ENCODE measurements at regions not wholly inside any gene's neighbourhood (a gene's known extent, or its start where the extent isn't known, plus 50 kb on each side); places are given as distances from the start of the nearest gene placed in this dataset.
"Not testable (repeated sequence)": the region's sequence is repeated elsewhere in the genome, so short reads cannot be mapped to it uniquely, and the experiment has no call there.

DNA sequence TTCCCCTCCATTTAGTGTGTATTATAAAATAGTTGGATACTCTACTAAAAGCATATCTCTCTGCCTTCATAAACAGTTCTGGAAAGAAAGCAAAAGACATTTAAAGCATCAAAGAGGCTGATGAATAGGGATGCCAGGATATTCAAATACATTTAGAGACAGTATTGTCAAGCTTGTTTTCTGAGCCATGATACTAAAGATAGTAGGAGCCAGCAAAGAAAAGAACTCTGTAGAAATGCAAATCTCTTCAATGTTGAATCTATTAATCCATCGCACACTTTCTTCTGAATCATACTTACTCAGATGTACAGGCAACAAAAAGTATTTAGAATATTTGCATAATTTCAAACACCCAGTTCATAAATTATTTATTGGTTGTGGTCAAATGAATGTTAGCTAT is 207.1 kb upstream of the MEF2C start:
- no peak for DNase-seq

DNA sequence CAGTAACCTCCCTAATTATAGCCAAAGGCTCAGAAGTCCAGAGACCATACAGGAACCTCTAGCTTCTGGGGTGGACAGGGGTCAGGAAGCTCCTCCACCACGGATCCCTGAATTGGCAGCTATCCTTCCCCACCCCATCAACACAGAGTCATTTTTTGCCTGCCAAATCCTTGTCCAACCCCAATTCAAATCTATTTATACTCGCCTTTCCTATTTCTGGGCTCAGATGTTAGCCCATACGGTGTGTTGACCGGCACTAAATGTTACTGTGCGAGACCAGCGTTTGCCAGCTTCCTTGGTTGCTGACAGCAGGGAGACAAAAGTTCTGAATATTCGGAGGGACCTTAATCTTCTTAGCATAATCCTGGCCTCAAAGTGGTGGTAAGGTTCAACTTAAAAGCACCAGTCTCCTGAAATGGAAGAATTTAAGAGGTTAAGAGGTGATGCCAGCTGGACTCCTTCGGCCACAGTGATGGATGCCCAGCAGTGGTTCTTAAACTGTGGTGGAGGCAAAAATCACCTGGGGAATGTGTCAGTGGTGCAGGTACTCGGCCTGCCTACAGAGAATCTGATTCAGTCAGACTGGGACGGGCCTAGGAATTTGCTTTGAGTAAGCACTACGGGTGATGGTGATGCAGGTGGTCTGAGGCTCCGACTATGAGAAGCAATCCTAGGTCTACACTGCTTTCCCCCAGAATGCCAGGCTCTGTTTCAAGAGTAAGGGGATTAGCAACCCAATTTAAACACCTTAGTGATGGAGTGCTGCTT is 204.8 kb upstream of the MEF2C start:
- no peak for DNase-seq

DNA sequence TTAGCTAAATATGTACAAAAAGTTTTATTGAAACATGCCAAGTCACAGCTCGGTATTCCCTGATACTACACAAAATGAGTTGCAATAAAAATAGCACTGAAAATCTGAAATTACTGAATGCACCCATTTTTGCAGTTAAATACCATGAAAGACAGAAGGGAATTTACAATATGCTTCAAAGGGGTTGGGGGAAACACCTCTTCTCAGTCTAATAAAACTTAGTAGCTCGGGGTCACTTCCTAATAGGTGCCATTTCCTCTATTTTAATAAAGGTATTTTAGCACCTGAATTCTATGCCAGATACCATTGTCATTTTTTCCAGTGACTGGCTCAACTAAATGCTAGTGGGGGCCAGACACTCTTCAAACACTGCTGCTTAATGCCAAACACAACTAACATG is 204.1 kb upstream of the MEF2C start:
- no peak for DNase-seq

DNA sequence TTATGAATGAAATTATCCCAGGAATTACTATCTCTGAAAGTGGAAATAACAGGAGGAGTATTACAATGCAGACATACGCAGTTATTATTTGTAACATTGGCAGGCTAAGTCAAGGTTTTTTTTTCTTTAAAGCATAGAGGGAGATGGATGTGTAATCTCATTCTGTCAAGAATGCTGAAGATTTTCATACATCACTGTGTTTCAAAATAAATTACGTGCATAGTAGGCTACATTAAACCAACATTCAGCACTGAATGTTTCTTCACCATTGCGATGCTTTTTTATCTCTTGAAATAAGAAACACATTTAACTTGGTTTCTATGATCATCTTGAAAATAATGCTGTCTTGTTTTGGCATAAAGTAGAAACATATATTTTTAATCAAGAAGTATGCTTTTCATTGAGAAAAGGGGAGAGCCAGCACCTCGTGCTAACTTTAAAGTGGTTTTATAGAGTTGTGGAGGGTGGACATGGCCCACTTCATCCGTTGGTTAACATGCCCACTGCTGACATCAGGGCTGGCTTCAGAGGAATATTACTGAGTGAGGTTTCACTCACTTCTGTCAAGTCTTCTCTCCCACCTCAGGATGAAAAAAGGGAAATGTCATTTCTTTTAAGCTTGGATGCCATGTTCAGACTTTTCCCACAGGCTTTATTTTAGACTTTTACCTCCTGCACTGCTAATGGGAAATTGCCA is 203.6 kb upstream of the MEF2C start:
- no peak for DNase-seq

DNA sequence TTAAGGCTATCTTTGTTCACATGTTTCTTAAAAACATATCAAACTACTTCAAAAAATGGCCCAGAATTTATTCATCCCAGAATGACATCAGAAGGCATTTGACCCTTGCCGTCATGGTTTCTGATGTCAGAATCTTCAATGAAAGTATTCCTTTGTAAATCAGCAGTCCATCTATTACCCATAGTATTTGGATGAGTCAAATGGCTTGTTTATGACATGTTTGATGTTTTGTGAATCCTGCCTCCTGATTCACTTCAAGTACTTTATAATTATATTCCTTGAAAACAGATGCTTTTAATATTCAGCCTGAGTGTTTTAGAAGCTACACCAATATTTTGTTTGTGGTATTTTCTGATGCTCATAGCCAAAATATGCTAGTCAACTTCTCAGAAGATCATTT is 200.8 kb upstream of the MEF2C start:
- DNase-seq: no peak

DNA sequence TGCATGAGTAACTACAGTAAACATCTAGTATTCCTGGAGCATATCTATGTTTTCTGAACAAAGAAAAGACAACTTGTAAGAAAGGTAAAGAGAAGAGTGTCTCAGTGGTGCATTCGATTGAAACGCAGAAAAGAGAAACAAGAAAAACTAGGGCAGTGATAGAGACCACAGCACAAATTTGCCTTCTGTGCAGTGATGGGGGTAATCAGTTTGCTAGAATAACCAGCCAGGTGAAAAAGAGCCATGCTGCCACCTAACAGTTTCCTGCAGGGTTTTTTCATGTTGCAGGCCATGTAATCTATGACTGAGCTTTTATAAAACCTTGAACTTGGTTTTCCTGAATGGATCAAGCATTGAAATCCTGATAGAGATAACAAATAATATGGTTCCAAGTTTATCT is 198.4 kb upstream of the MEF2C start:
- DNase-seq: no peak

DNA sequence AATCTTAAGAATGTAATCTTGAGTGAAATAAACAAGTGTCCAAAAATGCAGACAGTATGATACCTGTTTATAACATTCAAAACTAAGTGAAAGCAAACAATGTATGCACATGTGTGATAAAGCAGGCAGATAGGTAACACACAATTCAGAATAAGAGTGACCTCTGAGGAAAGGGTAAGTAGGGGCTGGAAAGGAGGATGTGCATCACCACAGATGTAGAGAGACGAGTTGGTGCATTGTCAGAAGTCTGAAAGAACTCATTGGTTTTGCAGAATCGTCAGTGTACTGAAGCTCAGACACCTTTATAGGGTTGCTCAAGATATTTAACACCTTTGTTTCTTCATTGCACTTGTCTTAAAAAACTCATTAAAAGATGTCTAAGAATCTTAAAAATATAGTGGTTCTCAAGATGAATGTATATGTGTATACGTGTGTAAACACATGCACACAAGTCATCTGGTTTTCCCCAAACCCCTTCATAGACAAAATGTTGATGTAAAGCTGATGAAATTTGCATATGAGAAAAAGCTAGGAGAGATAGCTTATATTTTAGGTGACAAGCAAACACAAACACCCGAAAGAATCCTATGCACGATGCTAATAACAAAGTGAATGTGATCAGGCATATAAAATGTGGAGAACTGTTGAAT is 197.6 kb upstream of the MEF2C start:
- no peak for DNase-seq

DNA sequence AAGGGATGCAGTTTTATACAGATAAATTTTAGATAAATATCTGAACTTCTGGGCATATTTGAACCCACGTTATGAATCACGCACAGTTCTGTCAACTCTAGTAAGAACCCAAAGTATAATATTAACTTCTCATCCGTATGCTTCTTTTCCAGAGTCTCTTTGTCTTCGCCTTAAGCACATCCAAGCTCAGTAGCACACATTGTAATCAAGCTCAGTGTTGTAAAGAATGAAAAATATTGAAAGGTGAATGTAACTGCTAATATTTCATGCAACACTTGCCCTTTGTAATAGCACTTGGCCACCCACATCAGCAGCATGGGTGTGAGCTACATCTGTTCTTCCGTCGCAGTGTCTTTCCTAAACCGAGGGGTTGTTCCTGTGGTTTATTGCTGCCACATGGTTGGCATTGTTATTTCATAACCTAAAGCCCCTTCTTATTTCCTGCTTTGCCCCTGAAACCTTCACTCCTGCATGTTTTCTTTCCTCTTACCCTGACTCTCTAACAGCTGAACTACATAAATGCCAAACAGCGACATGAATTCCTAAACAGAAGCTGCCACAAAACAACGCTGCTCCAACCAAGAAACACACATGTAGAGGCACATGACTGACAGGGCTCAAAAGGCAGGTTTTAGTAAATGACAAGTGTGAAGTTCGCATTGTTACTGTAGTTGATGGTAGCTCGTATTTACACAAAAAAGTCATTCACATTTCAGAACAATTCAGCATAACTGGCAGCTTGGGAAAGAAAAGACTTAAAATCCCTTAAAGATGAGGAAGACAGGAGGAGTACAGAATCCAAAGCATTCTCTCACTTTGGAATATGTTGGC is 190.1 kb upstream of the MEF2C start:
- no peak for DNase-seq

DNA sequence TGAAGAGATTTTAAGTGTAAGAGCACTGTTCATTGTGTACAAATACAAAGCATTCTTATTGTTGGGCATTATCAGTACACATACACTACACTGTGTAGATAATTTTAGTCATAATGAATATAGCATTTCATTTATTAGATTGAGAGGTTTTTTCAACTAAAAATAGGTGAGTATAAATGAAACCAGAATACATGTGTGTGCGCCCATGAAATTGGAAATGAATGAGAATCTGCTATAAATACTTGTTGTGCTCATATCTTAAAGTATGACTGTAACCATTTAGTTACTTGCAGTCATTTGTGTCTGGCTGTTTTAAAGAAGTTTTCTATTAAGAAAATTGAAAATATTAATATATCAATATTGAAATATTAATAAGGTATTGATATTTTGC is 189.0 kb upstream of the MEF2C start:
- DNase-seq: no peak

DNA sequence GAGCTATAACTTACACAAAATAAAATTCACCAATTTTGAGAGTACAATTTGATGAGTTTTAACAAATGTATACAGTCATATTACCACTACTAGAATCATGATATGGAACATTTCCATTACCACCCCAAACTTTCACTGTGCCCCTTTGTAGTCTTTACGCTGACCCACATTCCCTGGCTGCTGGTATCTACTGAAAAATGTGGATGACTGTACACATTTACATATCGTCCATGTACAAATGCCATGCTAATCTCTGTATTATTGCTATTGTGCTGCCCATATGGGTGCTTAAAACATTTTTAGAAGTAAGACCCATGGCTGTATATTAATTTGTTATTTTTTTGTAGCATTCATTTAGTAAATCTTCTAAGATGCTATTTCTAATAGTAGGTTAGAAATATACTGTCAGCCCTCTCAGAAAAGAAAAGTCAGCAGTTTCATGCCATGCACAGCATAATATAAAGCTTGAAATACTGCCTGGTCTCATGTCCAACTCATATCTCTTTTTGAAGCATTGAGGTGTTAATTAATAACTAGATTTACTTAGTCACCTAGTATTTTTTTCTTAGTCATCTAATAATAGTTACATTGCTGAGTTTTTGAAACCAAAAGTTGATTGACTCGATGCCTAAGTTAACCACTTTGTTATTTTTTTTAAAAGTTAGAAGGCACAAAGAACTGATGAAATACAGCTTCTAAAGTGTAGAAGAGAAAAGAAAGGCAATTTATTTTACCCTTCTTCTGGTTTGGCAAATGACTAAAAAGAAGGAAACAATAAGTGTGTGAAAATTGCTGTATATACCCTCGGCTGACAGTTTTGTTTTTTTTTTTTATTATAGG is 188.3 kb upstream of the MEF2C start:
- no peak for DNase-seq

DNA sequence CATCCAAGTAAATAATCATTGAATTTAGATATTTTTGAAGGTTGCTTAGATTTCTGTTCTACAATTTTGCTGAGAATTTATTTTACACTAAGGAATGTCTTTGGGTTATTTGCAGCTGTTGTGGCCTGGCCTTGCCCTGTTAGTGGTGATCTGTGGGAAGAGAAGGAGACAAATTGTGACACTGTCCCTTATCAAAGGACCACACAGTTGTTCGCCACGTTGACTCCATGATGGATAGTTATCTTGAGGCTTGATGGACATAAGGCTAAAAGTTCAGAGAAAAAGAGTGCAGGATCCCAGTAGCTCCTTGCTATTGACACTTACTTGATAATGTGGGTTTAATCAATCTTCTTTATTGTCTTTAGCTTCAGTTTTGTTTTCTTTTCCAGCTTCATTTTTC is 186.6 kb upstream of the MEF2C start:
- DNase-seq: no peak

DNA sequence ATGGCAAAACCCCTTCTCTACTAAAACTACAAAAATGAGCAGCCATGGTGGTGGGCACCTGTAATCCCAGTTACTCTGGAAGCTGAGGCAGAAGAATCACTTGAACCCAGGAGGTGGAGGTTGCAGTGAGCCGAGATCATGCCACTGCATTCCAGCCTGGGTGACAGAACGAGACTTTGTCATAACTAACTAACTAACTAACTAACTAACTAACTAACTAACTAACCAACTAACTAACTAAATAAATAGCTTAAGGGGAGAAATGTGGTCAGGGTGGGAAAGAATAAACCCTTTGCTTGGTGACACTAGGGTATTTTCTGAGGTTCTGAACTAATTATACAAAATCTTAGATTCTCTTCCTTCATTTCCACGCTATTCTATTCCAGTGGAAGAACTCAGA is 184.4 kb upstream of the MEF2C start:
- DNase-seq: no peak

DNA sequence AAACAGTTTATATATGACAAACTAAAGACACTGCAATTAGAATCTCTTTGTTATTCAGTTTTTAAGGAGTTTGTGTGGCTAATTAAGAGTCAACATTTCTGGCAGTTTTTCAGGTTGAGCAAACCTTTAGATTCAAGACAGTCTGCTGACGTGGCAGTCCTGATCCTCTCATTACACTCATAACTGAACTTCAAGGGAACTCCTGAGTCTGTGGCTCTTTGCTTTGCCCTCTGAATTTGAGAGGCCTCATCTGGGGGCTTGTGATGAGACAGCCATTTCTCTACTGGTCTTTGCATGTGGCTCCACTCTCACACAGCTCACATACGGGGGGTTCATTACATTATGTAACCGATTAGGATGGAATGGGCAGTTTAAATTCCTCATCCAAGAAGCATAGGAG is 182.9 kb upstream of the MEF2C start:
- no peak for DNase-seq

DNA sequence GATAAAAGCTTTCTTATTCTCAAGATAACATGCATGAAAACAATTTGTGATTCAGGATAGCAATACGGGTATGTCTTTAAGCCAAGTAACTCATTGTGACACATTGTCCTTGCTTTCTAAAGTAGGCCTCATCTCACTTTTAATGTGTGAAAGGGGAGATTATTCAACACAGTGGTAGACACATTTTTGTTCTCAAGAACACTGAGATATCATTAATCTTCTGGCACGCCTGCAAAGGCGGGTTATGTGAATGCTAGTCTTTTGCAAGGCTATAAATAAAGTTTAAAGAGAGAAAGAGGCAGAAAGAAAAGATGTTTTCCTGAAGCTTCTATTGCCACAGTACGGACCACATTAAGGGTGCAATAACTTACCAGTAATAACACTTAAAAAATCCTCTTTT is 181.8 kb upstream of the MEF2C start:
- DNase-seq: no peak

DNA sequence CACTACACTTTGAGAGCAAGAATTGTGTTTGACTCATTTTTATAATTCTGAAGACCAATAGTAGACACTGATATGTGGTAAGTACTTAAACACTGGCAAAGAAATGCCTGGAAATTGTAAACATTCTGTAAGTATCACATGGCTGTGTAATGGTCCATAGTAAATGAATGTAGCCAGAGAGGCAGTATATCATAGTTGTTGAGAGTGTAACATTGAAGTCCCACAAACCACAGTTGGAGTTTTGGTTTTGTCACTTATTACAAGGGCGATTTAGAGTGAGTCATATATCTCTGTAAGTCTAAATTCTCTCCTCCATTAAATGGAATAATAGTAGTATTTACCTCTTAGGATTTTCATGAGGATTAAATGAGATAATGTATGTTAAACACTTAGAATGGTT is 181.1 kb upstream of the MEF2C start:
- DNase-seq: no peak

DNA sequence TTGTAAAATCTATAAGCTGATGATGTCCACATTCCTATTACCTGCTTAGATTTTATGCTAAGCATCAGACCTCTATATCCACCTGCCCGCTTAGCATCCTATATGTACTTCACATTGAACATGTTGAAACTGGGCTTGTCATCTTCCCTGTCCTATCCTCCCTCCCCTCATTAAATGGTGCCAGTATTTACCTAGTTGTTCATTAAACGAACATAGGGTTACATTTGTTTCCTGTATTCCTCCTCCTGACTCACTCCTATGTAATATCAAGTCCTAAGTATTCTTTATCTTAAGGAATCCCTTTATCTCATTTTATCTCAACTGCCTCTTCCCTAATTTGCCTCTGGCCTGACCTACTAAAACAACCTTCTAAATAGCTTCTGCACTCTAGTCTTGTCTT is 177.8 kb upstream of the MEF2C start:
- DNase-seq: no peak

DNA sequence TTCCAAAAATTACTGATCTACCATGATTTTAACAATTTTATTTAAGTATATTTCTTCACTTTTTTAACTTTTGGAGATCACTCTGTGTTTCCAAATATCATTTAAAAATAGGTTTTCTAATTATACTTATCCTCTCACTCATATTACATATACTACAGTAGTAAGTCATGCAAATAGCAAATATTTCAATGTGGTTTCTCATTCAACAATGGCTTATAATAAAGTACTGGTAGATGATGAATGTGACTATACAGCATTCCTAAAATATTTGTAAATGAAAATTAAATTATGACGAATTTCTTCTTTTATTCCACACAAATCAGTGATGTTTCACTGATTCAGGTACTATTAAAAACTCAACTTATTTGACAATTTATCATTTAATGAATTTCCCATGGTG is 176.3 kb upstream of the MEF2C start:
- no peak for DNase-seq

DNA sequence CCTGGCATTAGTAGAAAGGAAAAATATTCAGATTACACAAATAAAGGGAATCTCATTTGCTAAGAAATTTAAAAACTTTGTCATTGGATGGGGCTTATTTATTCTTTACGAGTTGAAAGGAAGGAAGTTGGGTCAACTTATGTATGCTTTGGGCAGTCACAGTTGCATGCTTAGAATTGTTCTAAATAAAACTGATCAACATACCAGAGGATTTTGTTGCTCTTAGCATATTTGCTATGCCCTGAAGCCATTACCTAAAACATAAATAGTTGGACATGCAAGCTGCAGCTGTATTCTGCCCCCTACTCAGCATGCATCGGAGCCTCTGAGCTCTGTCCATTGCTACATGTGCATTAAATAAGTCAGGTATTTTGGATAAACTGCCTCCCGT is 172.7 kb upstream of the MEF2C start:
- DNase-seq: no peak

DNA sequence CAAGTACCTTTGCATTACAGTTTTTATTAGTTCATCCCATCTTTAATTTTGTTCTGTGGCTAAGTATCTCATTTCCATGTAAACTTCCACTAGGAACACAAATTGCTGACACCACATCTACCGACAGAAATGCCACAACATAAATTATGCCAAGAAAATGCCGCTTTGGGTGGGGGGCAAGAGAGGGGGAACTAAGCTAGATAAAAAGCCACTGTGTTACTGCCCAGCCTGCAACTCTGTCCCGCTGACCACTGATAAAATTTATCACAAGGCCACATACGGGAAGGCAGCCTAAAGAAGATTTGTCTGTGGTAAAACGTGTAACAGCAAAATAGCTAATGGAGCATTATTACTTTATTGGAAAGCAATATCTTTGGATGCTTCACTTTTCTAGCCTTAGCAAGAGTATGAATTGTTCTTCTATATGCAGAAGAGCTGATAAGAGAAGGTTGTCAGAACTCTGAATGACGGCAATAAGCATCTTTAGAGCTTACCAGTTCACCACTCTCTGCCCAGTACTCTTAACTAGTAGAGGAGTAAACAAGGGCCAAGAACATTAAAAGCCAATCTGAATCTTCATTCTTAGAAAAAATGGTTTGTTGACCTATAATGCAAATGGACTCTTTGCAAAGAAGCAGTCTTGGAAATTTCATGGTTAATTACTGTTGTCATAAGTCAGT is 172.2 kb upstream of the MEF2C start:
- DNase-seq: no peak

DNA sequence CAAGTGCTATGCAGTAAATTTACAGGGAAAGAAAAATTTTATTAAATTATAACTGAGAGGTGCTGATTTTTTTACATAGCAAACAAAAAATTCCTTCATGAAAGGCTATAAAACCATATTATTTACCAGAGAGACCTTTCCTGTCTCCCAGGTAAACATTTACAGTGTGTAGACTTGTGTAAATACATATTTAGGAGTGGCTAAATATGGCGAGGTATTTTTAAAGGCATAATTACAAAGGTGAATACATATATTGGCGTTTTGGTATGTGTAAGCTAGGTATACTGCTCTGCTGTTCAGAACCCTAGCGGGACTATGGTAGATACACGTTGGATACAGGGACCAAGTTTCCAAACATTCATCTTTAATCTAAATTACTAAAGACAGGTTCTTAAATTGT is 170.6 kb upstream of the MEF2C start:
- no peak for DNase-seq

DNA sequence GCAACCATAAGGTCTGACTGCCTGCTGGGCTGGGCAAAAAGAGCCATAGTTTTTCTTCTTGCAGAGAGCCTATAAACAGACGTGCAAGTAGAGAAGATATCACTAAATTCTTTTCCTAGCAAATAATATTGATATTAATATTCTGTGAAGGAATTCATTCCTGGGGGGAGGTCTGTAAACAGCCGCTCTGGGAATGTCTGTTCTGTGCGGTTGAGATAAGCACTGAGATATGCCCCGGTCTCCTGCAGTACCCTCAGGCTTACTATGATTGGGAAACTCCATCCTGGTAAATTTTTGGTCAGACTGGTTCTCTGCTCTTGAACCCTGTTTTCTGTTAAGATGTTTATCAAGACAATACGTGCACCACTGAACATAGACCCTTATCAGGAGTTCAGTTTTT is 167.1 kb upstream of the MEF2C start:
- DNase-seq: not testable (repeated sequence)

DNA sequence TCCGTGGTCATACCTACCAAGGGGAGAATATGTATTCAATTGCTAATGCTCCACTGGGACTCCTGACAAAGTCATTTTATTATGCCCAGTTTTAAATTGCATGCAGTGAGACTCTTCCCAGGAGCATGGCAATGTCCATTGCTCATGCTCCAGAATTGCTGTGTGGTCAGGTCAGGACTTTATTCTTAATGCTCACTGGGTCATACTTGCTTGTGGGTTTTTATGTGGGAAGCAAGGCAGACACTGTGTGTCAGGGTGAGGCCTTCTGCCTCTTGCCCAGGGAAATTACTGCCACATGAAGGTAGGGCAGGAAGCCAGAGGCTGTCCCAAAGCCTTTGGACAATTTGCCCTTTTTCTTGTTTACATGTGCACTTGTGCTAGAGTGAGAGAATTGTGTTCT is 164.6 kb upstream of the MEF2C start:
- no peak for DNase-seq

All from GOT3 (cell line).